Right lobe of liver (tissue), 6 donors: ENCODE measurements at regions not wholly inside any gene's neighbourhood (a gene's known extent, or its start where the extent isn't known, plus 50 kb on each side); places are given as distances from the start of the nearest gene placed in this dataset.

ENCODE experiments used
- ATAC-seq, 4 donors: fragments of 200-7000 bp; cut with Tn5 transposase; one replicate each; pipeline ENCODE4 v1.9.1; 2020; ENCODE audit warnings: mild to moderate bottlenecking in 4 of 4, moderate library complexity in 4 of 4
- DNase-seq, 3 donors: peaks; one replicate each; pipeline ENCODE4 v3.0.0-alpha.2; 2020
- H3K27ac ChIP-seq, 3 donors: fragments of 200-600 bp; one replicate each; pipeline ENCODE4 v1.8.0; 2022
- H3K27me3 ChIP-seq, 2 donors: fragments of 200-600 bp; one replicate each; pipeline ENCODE4 v1.8.0; 2022
- H3K36me3 ChIP-seq, 4 donors: fragments of 200-600 bp; sonication (generic) in 1 of 4; one replicate each; pipeline versions ENCODE4 v1.5.1 to v1.8.0; 2017 to 2022; ENCODE audit warnings: control low read depth in 1 of 4
- H3K4me1 ChIP-seq, 4 donors: fragments of 200-600 bp; sonication (generic) in 1 of 4; one replicate each; pipeline versions ENCODE4 v1.5.1 to v1.8.0; 2017 to 2022; ENCODE audit warnings: control low read depth in 1 of 4
- H3K4me3 ChIP-seq, 3 donors: fragments of 200-600 bp; one replicate each; pipeline ENCODE4 v1.8.0; 2022
- H3K9me3 ChIP-seq, 4 donors: fragments of 200-600 bp; sonication (generic) in 1 of 4; one replicate each; pipeline versions ENCODE4 v1.5.1 to v1.8.0; 2017 to 2022; ENCODE audit warnings: control low read depth in 1 of 4
- CTCF ChIP-seq, 4 donors: fragments of 200-600 bp in 3 of 4; fragments of 450-650 bp in 1 of 4; IDR thresholded peaks; one replicate each; pipeline versions ENCODE4 v1.5.1 to v1.8.0; 2016 to 2022; ENCODE audit warnings: antibody characterized with exemption in 4 of 4, mild to moderate bottlenecking in 2 of 4
- POLR2A ChIP-seq: fragments of 450-650 bp; IDR thresholded peaks from one replicate; pipeline ENCODE4 v1.6.1; 2017; ENCODE audit warnings: antibody characterized with exemption, mild to moderate bottlenecking
- WGBS: methylation state at CpG from one replicate; pipeline ENCODE4 v1.1.6; 2018; ENCODE audit warnings: low coverage, low lambda C conversion rate; ENCODE audit not compliant: insufficient coverage; ENCODE audit errors: missing lambda C conversion rate; 5-methylcytosine and 5-hydroxymethylcytosine counted together
- intact Hi-C, 2 donors: fragments of 100-400 bp; cut with DNase I; formaldehyde crosslinking; loops; one replicate each; pipeline versions ENCODE4 v1.11.2 to v1.14.1; 2022
- donor health status: DM: no; HTN: yes; CAD: no.
- donor health status: DM: no; HTN: no; CAD: no.
- donor health status: DM: no; HTN: no; CAD: no.
- donor health status: DM: no; HTN: yes; CAD: no.
- donor health status: DM: no; HTN: yes; CAD: no.

DNA sequence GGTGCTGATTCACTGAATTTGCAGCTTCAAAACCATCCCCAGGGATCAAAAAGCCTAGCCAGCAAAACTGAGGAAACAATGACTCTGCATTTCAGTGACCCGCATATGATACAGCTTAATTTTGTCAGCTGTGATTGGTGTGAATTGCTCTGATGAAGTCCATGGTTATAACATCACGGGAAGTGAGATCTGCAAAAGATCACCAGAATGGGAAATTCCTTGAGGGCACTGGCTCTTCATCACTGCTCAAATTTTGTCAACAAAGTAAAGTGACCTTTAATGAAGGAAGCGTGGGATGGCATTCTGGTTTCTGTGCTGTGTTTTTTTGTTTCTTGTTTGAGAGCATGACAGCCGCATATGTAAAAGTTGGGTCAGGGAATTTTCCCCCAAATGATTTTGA lies 745.9 kb downstream of the GATA3 start:
- Histone ChIP-seq H3K36me3 (no peaks in the 10 kb centered on the region), H3K4me3 (no peak overlapping the region), H3K27me3 (no peaks in the 10 kb centered on the region), H3K9me3 (no peaks in the 10 kb centered on the region), H3K27ac (no peak overlapping the region), H3K4me1 (no peaks in the 10 kb centered on the region)
- TF ChIP-seq CTCF (IDR thresholded peaks at IDR 0.05): no peak
- no peak for TF ChIP-seq POLR2A
- DNase-seq: no peak
- no peak for ATAC-seq
- intact Hi-C loops: no loop called here
- 49% methylated on average over 4 of the region's 4 CpGs for WGBS

DNA sequence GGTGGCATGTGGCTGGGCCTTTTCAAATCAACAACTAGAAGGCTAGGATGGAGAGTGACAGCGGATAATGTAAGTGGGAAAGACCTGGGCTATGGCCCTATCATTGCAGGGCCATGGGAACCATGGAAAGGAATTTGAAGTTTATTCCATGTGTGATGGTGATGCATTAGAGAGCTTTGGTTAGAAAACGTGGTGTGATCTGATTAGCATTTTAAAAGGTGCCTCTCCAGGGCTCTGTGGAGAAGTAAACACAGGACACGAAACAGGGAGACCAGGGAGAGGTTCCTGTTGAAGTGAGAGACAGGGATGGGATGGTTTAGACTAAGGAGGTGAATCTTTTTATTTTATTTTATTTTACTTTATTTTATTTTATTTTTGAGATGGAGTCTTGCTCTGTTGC lies 749.5 kb downstream of the GATA3 start:
- intact Hi-C loops: no loop called here
- no peak for DNase-seq
- Histone ChIP-seq H3K9me3 (no peaks in the 10 kb centered on the region), H3K36me3 (no peaks in the 10 kb centered on the region), H3K4me3 (no peak overlapping the region), H3K4me1 (no peaks in the 10 kb centered on the region), H3K27me3 (no peaks in the 10 kb centered on the region), H3K27ac (no peak overlapping the region)
- 29% methylated on average over 3 of the region's 3 CpGs for WGBS
- no peak for TF ChIP-seq CTCF (IDR thresholded peaks at IDR 0.05)
- TF ChIP-seq POLR2A: no peak
- ATAC-seq: no peak

GRCh38 chr10:8810677-8811076 lies 756.2 kb downstream of the GATA3 start:
- no peak for ATAC-seq
- Histone ChIP-seq H3K9me3 (no peaks in the 10 kb centered on the region), H3K27ac (no peak overlapping the region), H3K4me3 (no peak overlapping the region), H3K4me1 (no peaks in the 10 kb centered on the region), H3K27me3 (no peaks in the 10 kb centered on the region), H3K36me3 (no peaks in the 10 kb centered on the region)
- no peak for TF ChIP-seq CTCF (IDR thresholded peaks at IDR 0.05)
- no peak for TF ChIP-seq POLR2A
- DNase-seq: no peak
- intact Hi-C loops: no loop called here

GRCh38 chr10:8811201-8811600 lies 756.7 kb downstream of the GATA3 start:
- intact Hi-C loops: no loop called here
- TF ChIP-seq POLR2A (no peak), CTCF (IDR thresholded peaks at IDR 0.05) (no peak)
- Histone ChIP-seq H3K4me1 (no peaks in the 10 kb centered on the region), H3K4me3 (no peak overlapping the region), H3K9me3 (no peaks in the 10 kb centered on the region), H3K27ac (no peak overlapping the region), H3K36me3 (no peaks in the 10 kb centered on the region), H3K27me3 (no peaks in the 10 kb centered on the region)
- 55% methylated on average over 1 of the region's 1 CpG for WGBS
- DNase-seq (no peak), ATAC-seq (no peak)

GRCh38 chr10:8815969-8816368 lies 761.5 kb downstream of the GATA3 start:
- Histone ChIP-seq H3K27ac (no peak overlapping the region), H3K9me3 (no peaks in the 10 kb centered on the region), H3K4me1 (no peaks in the 10 kb centered on the region), H3K27me3 (no peaks in the 10 kb centered on the region), H3K4me3 (no peak overlapping the region), H3K36me3 (no peaks in the 10 kb centered on the region)
- intact Hi-C loops: no loop called here
- ATAC-seq (no peak), DNase-seq (no peak)
- WGBS: 23% methylated on average over 2 of the region's 2 CpGs
- no peak for TF ChIP-seq POLR2A
- TF ChIP-seq CTCF (IDR thresholded peaks at IDR 0.05): no peak
